Keratinocyte (primary cell): ENCODE measurements at regions not wholly inside any gene's neighbourhood (a gene's known extent, or its start where the extent isn't known, plus 50 kb on each side); places are given as distances from the start of the nearest gene placed in this dataset.

Experiments used
- DNase-seq: peaks from one replicate; pipeline ENCODE4 v3.0.0-alpha.2; 2011; ENCODE audit warnings: low read depth, missing footprints, low spot score
- FAIRE-seq: peaks from 2 replicates; lab custom pipeline; 2011; peaks lifted over from hg19 to GRCh38; lab: Jason Lieb, UNC
- H2AFZ ChIP-seq: 2 replicates; pipeline ENCODE4 v1.6.0; 2012; ENCODE audit warnings: low read length, control low read depth, inconsistent platforms; ENCODE audit not compliant: control insufficient read depth
- H3K27ac ChIP-seq: 2 replicates; pipeline ENCODE4 v1.5.1; 2011; ENCODE audit warnings: low read length; ENCODE audit not compliant: control insufficient read depth, insufficient read depth
- H3K27me3 ChIP-seq: 3 replicates; pipeline ENCODE4 v1.6.0; 2011; ENCODE audit warnings: low read length; ENCODE audit not compliant: control insufficient read depth, insufficient read depth; ENCODE audit errors: extremely low read depth
- H3K36me3 ChIP-seq, 2 experiments: 2 replicates in 1 of 2; 3 replicates in 1 of 2; pipeline ENCODE4 v1.5.1; 2011; ENCODE audit warnings: low read length in 2 of 2, mild to moderate bottlenecking in 1 of 2; ENCODE audit not compliant: control insufficient read depth in 2 of 2, insufficient read depth in 2 of 2; ENCODE audit errors: extremely low read depth in 1 of 2
- H3K4me1 ChIP-seq: 3 replicates; pipeline ENCODE4 v1.5.1; 2011; ENCODE audit warnings: low read length; ENCODE audit not compliant: control insufficient read depth, insufficient read depth; ENCODE audit errors: extremely low read depth
- H3K4me2 ChIP-seq: 3 replicates; pipeline ENCODE4 v1.6.0; 2011; ENCODE audit warnings: low read depth, low read length; ENCODE audit not compliant: control insufficient read depth, insufficient read depth; ENCODE audit errors: extremely low read depth
- H3K4me3 ChIP-seq, 3 experiments: fragments of 200-600 bp in 1 of 3; sonication (generic) in 1 of 3; 2 replicates in 2 of 3; 3 replicates in 1 of 3; pipeline ENCODE4 v1.5.1; 2011 to 2016; ENCODE audit warnings: low read length in 3 of 3, mild to moderate bottlenecking in 3 of 3, control low read depth in 2 of 3, inconsistent platforms in 1 of 3, low read depth in 1 of 3, mixed read lengths in 1 of 3, mixed run types in 1 of 3, moderate library complexity in 1 of 3; ENCODE audit not compliant: control insufficient read depth in 2 of 3, insufficient read depth in 2 of 3; ENCODE audit errors: extremely low read depth in 1 of 3
- H3K79me2 ChIP-seq: 2 replicates; pipeline ENCODE4 v1.6.0; 2012; ENCODE audit warnings: low read length; ENCODE audit not compliant: control insufficient read depth, insufficient read depth
- H3K9ac ChIP-seq: 3 replicates; pipeline ENCODE4 v1.6.0; 2011; ENCODE audit warnings: low read length; ENCODE audit not compliant: control insufficient read depth, insufficient read depth; ENCODE audit errors: extremely low read depth
- H3K9me1 ChIP-seq: 3 replicates; pipeline ENCODE4 v1.6.0; 2011; ENCODE audit warnings: low read length; ENCODE audit not compliant: control insufficient read depth, insufficient read depth; ENCODE audit errors: extremely low read depth
- H3K9me3 ChIP-seq: 2 replicates; pipeline ENCODE4 v1.5.1; 2012; ENCODE audit warnings: low read depth, low read length; ENCODE audit not compliant: control insufficient read depth
- H4K20me1 ChIP-seq: 3 replicates; pipeline ENCODE4 v1.6.0; 2011; ENCODE audit warnings: low read length; ENCODE audit not compliant: control insufficient read depth, insufficient read depth; ENCODE audit errors: extremely low read depth
- EZH2 ChIP-seq: IDR thresholded peaks from one replicate; pipeline ENCODE4 v1.6.1; 2012; ENCODE audit warnings: inconsistent platforms, mild to moderate bottlenecking, low read length, moderate library complexity
- dilution Hi-C: fragments of 300-500 bp; cut with MboI; formaldehyde crosslinking; loops from one replicate; pipeline ENCODE4 v1.7.0; 2020; ENCODE audit warnings: low sequenced_read_pairs; ENCODE audit not compliant: extremely low pct_ligation_motif_present
- TF ChIP-seq, protein P1 (sequence below), 3 experiments: IDR thresholded peaks in 1 of 3; conservative IDR thresholded peaks in 1 of 3; optimal IDR thresholded peaks in 1 of 3; 2 replicates in 2 of 3; 3 replicates in 1 of 3; pipeline versions ENCODE3 to v1.5.1; 2011; ENCODE audit warnings: low read length in 3 of 3, mild to moderate bottlenecking in 3 of 3, moderate library complexity in 2 of 3, control low read depth in 1 of 3, inconsistent platforms in 1 of 3; ENCODE audit not compliant: insufficient read depth in 2 of 3; ENCODE audit errors: extremely low read depth in 1 of 3

DNA sequence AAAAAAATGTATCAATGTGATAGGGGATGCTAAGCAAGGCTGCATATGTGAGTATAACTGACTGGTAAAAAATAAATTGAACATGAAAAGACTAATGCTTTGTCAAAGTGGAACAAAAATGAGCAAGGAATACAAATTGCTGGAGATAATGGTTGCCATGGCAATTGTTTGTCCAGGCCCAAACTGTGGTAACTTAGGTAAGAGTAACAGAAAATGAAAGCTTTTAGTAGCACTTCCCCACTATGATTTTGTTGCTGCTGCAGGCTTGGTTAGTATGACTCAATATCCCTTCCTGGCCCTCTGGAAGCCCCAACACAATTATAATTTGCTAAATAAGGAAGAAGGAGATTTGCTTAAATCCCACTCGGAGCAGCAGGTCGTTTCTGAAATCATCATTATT, 577.1 kb downstream of the DOK5 start:
- no peak for TF ChIP-seq EZH2
- TF ChIP-seq, protein P1, sequence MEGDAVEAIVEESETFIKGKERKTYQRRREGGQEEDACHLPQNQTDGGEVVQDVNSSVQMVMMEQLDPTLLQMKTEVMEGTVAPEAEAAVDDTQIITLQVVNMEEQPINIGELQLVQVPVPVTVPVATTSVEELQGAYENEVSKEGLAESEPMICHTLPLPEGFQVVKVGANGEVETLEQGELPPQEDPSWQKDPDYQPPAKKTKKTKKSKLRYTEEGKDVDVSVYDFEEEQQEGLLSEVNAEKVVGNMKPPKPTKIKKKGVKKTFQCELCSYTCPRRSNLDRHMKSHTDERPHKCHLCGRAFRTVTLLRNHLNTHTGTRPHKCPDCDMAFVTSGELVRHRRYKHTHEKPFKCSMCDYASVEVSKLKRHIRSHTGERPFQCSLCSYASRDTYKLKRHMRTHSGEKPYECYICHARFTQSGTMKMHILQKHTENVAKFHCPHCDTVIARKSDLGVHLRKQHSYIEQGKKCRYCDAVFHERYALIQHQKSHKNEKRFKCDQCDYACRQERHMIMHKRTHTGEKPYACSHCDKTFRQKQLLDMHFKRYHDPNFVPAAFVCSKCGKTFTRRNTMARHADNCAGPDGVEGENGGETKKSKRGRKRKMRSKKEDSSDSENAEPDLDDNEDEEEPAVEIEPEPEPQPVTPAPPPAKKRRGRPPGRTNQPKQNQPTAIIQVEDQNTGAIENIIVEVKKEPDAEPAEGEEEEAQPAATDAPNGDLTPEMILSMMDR (optimal IDR thresholded peaks at IDR 0.05 in 1 of 3, IDR thresholded peaks at IDR 0.05 in 1 of 3, conservative IDR thresholded peaks at IDR 0.05 in 1 of 3; ENCODE audit: extremely low read depth in 1 of 3, insufficient read depth in 2 of 3, low read length in 3 of 3) = no peak
- FAIRE-seq (no peak), DNase-seq (no peak)
- Histone ChIP-seq H3K36me3 (no peaks in the 10 kb centered on the region), H3K9me3 (no peaks in the 10 kb centered on the region), H3K9ac (no peak overlapping the region), H4K20me1 (no peaks in the 10 kb centered on the region), H3K27me3 (no peaks in the 10 kb centered on the region), H3K27ac (no peak overlapping the region), H3K9me1 (no peaks in the 10 kb centered on the region), H3K4me3 (no peak overlapping the region), H3K79me2 (no peaks in the 10 kb centered on the region), H3K4me1 (peaks cover 10% of the 10 kb centered on the region), H3K4me2 (no peak overlapping the region), H2AFZ (no peak overlapping the region)
- dilution Hi-C loops = no loop called here

DNA sequence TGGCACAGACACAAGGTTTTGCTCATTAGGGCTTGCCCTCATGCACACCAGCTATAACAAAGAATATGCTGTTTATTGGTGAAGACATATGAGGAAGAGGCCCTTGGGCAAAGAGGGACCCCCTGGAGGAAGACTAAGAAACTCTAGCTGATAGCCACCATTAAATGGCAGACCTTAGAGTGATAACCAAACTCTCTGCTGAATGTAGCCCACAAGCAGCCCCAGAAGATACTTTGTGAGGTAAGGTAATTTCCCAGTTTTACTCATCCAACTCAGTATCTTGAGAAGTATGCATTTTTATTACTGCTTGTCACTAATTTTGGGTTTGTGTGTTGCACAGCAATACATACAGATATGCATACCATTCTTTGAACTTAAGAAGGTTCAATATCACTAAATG, 563.3 kb downstream of the DOK5 start:
- no peak overlapping the region for H2AFZ ChIP-seq
- H3K9me3 ChIP-seq = no peaks in the 10 kb centered on the region
- no peaks in the 10 kb centered on the region for H3K27me3 ChIP-seq
- H4K20me1 ChIP-seq = no peaks in the 10 kb centered on the region
- FAIRE-seq (no peak), DNase-seq (no peak)
- no peaks in the 10 kb centered on the region for H3K79me2 ChIP-seq
- H3K4me2 ChIP-seq = no peak overlapping the region
- no peak for TF ChIP-seq EZH2
- no peaks in the 10 kb centered on the region for H3K9me1 ChIP-seq
- no peaks in the 10 kb centered on the region for H3K4me1 ChIP-seq
- no peaks in the 10 kb centered on the region for H3K36me3 ChIP-seq
- H3K27ac ChIP-seq = no peak overlapping the region
- dilution Hi-C loops = no loop called here
- no peak overlapping the region for H3K9ac ChIP-seq
- no peak overlapping the region for H3K4me3 ChIP-seq

- H3K9ac ChIP-seq = no peak overlapping the region
- H3K27ac ChIP-seq = no peak overlapping the region
- H3K4me3 ChIP-seq = no peak overlapping the region
- no peak for TF ChIP-seq EZH2
- TF ChIP-seq, protein P1 (optimal IDR thresholded peaks at IDR 0.05 in 1 of 3, IDR thresholded peaks at IDR 0.05 in 1 of 3, conservative IDR thresholded peaks at IDR 0.05 in 1 of 3; ENCODE audit: extremely low read depth in 1 of 3, insufficient read depth in 2 of 3, low read length in 3 of 3) = no peak
- H2AFZ ChIP-seq = no peak overlapping the region
- H3K4me2 ChIP-seq = no peak overlapping the region
- dilution Hi-C loops = no loop called here
- no peaks in the 10 kb centered on the region for H3K9me3 ChIP-seq
- no peaks in the 10 kb centered on the region for H3K79me2 ChIP-seq
- no peaks in the 10 kb centered on the region for H3K36me3 ChIP-seq
- no peaks in the 10 kb centered on the region for H4K20me1 ChIP-seq
- H3K9me1 ChIP-seq = no peaks in the 10 kb centered on the region
- no peaks in the 10 kb centered on the region for H3K4me1 ChIP-seq
- FAIRE-seq (no peak), DNase-seq (no peak)
- no peaks in the 10 kb centered on the region for H3K27me3 ChIP-seq
These were observed 556.6 kb downstream of the DOK5 start for GRCh38 chr20:55031971-55032370.
